ENCODE measurements at regions not wholly inside any gene's neighbourhood (a gene's known extent, or its start where the extent isn't known, plus 50 kb on each side); places are given as distances from the start of the nearest gene placed in this dataset.

DNA sequence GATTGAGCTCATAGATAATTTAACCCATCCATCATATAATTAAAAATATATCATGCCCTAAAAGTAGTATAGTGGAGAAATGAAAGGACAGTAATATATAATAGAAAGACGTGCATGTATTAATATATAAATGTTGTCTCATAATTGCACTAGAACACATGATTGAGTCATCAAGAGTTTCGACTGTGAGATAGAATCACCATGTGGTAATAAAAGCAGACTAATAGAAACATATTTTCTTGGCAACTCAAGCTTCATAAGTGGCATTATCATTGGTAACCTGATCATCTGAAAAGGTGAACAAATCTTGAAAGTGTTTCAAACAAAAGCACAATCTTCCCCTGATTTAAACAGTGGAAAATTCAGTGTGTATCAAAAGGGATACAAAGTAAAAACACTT is 188.8 kb downstream of the CYRIA start:
- TF ChIP-seq POLR2A (IDR thresholded peaks at IDR 0.05), result no peak
- TF ChIP-seq, protein P1, sequence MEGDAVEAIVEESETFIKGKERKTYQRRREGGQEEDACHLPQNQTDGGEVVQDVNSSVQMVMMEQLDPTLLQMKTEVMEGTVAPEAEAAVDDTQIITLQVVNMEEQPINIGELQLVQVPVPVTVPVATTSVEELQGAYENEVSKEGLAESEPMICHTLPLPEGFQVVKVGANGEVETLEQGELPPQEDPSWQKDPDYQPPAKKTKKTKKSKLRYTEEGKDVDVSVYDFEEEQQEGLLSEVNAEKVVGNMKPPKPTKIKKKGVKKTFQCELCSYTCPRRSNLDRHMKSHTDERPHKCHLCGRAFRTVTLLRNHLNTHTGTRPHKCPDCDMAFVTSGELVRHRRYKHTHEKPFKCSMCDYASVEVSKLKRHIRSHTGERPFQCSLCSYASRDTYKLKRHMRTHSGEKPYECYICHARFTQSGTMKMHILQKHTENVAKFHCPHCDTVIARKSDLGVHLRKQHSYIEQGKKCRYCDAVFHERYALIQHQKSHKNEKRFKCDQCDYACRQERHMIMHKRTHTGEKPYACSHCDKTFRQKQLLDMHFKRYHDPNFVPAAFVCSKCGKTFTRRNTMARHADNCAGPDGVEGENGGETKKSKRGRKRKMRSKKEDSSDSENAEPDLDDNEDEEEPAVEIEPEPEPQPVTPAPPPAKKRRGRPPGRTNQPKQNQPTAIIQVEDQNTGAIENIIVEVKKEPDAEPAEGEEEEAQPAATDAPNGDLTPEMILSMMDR (IDR thresholded peaks at IDR 0.05), result no peak
- Histone ChIP-seq H3K9me3 (no peaks in the 10 kb centered on the region), H3K36me3 (no peaks in the 10 kb centered on the region), H3K27ac (no peak overlapping the region), H3K27me3 (peaks cover 0 to 10% (median 0%) of the 10 kb centered on the region in 4 donors), H3K4me3 (no peak overlapping the region), H3K4me1 (no peaks in the 10 kb centered on the region)
- no peak for DNase-seq
- 18 to 22% methylated on average over 2 of the region's 2 CpGs for WGBS, 2 donors
- intact Hi-C loops (cut with DNase I), result no loop called here

DNA sequence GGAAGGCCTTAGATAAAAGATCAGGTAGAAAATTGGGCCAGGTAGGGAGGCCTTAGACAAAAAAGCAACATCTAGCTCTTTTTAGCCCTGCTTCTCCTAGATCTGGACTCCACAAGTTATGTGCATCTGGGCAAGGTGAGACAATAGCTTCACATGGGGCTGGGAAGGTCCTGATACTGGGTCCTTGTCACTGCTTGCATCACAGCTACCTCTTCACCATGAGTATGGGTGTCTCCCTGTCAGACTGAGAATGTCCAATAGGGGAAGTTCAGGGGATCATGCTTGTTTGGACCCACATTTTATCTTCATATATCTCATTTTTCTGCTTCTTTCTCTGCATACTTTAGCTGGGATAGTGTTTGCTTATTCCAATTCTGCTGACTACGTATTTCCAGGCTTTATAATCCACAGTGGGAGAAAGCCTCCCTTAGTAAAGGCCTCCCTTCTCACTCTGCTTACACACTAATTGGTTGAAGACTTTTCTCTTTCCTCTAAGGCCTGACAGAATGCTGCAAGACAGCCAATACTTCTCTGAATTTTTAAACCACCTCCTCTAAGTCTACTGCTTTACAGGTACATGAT is 189.6 kb downstream of the CYRIA start:
- H3K9me3 ChIP-seq, result no peaks in the 10 kb centered on the region
- H3K4me1 ChIP-seq, result no peaks in the 10 kb centered on the region
- H3K36me3 ChIP-seq, result no peaks in the 10 kb centered on the region
- TF ChIP-seq POLR2A (IDR thresholded peaks at IDR 0.05), result no peak
- TF ChIP-seq, protein P1 (IDR thresholded peaks at IDR 0.05), result no peak
- H3K27ac ChIP-seq, result no peak overlapping the region
- intact Hi-C loops (cut with DNase I), result no loop called here
- H3K27me3 ChIP-seq, result peaks cover 0 to 10% (median 0%) of the 10 kb centered on the region in 4 donors
- H3K4me3 ChIP-seq, result no peak overlapping the region
- 60 to 79% methylated on average over 1 of the region's 1 CpG for WGBS, 2 donors
- no peak for DNase-seq

DNA sequence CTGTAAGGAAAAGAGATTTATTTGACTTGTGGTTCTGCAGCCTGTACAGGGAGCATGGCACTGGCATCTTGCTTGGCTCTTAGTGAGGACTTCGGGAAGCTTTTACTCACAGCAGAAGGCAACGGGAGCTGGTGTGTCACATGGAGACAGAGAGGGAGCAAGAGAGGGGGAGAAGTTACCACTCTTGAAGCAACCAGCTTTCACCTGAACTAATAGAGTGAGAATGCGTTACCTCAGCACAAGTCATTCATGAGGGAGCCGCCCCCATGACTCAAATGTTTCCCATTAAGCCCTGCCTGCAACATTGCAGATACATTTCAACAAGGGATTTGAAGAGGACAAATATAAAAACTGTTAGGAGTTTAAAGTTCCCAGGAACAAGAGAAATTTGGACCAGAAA is 190.0 kb downstream of the CYRIA start:
- H3K36me3 ChIP-seq, result no peaks in the 10 kb centered on the region
- DNase-seq, result no peak
- intact Hi-C loops (cut with DNase I), result no loop called here

DNA sequence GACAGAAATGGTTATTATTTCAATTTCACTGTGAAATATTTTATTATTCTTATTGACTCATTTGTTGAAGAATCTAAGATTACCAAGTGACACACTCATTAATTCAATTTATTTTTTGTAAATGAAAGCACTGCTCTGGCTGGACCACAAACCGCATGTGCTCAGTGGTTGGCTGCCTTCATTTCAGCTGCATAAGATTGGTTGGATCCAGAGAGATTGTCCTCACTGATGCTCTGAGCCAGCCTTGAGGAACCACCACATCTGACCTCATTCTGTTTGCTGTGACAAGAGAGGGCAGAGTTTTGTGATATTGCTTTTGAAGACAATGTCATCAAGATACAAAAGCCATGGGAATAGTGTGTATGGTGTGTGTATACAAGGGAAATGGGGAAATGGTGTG is 192.1 kb downstream of the CYRIA start:
- DNase-seq, result no peak
- intact Hi-C loops (cut with DNase I), result no loop called here
- Histone ChIP-seq H3K4me1 (no peaks in the 10 kb centered on the region), H3K9me3 (no peaks in the 10 kb centered on the region), H3K4me3 (no peak overlapping the region), H3K36me3 (no peaks in the 10 kb centered on the region), H3K27me3 (peaks cover 0 to 10% (median 0%) of the 10 kb centered on the region in 4 donors), H3K27ac (no peak overlapping the region)
- WGBS, 2 donors, result 89% methylated on average over 1 of the region's 1 CpG
- TF ChIP-seq, protein P1 (IDR thresholded peaks at IDR 0.05), result no peak
- no peak for TF ChIP-seq POLR2A (IDR thresholded peaks at IDR 0.05)

More for the DNA sequence above, 190.0 kb downstream of the CYRIA start:
- no peak overlapping the region for H3K27ac ChIP-seq
- H3K9me3 ChIP-seq, result no peaks in the 10 kb centered on the region
- no peak overlapping the region for H3K4me3 ChIP-seq
- peaks cover 0 to 10% (median 0%) of the 10 kb centered on the region in 4 donors for H3K27me3 ChIP-seq
- TF ChIP-seq POLR2A (IDR thresholded peaks at IDR 0.05), result no peak
- TF ChIP-seq, protein P1 (IDR thresholded peaks at IDR 0.05), result no peak
- no peaks in the 10 kb centered on the region for H3K4me1 ChIP-seq
- 66 to 79% methylated on average over 4 of the region's 4 CpGs for WGBS, 2 donors

DNA sequence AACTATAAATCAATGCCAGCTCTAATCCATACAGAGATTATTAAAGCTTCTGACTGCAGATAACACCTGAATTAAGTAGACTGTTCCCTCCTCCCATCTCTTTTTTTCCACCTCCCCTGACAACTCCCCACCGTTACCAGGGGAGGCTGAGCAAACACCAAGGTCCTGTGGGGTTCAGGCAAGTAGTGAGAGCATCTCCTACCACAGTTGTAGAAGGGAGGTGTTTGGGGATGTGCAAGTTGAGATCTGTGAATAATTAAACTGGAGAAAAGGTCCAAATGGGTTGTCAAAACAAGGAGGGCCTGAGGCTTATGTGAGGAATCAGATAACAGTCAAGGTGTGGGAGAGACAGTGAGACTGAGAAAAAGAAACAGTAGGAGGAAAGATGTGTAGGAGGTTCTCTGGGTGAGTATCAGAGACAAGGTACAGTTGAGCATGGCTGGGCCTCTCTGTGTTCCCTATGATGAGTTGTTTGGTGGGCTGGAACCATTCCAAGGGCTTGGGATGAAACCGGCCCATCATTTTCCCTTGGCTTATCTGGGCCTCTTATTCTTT is 194.6 kb downstream of the CYRIA start:
- Histone ChIP-seq H3K4me3 (no peak overlapping the region), H3K27ac (no peak overlapping the region), H3K27me3 (no peaks in the 10 kb centered on the region), H3K4me1 (no peaks in the 10 kb centered on the region), H3K36me3 (no peaks in the 10 kb centered on the region), H3K9me3 (no peaks in the 10 kb centered on the region)
- TF ChIP-seq, protein P1 (IDR thresholded peaks at IDR 0.05), result no peak
- no peak for TF ChIP-seq POLR2A (IDR thresholded peaks at IDR 0.05)
- 78 to 81% methylated on average over 2 of the region's 2 CpGs for WGBS, 2 donors
- DNase-seq, result no peak
- intact Hi-C loops (cut with DNase I), result no loop called here
